ENCODE measurements at regions not wholly inside any gene's neighbourhood (a gene's known extent, or its start where the extent isn't known, plus 50 kb on each side); places are given as distances from the start of the nearest gene placed in this dataset.
"Not testable (repeated sequence)": the region's sequence is repeated elsewhere in the genome, so short reads cannot be mapped to it uniquely, and the experiment has no call there.

- DNase-seq (ENCODE audit: low read depth): no peak
These were observed 216.9 kb upstream of the SMLR1 start for GRCh38 chr6:130610303-130610702.

DNA sequence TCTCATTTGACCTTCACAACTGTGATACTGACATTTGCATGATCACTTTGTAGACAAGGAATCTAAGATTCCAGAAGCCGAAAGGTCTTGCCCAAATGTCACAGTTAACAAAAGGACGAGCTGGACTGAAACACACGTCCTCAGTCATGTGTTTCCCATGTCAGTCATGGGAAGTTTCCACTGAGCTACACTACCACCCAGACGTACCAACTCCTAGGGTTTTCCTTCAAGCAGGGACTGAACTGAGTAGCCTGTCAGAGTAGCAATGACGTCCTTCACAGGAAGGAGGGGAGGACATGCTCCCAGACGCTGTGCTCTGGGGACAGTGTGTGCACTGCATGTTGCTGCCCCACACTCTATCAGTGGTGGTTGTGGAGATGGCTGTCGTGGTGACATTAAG lies 215.8 kb upstream of the SMLR1 start:
- DNase-seq (ENCODE audit: low read depth): no peak

DNA sequence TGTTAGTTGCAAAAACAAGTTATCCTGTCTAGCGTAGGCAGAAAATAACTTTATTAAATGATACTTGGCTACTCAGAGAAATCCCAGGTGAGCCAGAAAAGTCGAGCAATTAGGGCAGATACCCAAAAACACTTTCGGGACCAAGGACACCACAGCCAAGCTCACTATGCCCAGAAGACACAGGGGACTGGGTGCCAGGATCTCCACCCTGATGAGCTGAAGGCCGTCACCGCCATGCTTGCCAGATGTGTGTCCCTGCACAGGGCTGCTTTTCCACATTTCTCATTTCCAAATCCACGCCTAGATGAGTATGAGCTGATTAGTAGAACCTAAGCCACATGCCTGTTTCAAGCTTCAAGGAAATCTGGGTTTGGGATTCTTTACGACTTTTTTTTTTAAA lies 214.0 kb upstream of the SMLR1 start:
- DNase-seq (ENCODE audit: low read depth): no peak

DNA sequence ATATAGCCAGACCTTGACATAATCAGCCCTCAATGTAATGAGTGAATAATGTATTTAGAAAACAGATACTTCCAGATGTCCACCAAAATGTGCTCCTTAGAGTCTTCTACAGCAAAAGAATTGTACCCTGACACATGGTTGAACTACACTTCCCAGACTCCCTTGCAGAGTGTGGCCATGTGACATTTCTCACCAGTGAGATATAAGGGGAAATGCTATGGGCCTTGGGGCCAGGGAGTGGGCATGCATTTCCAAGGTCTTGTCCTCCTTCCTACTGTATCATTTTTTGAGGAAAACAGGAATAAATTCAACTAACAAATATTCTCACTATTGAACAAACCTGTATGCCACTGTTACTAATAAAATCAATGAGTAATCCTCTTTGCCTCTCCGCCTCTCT lies 211.4 kb upstream of the SMLR1 start:
- no peak for DNase-seq (ENCODE audit: low read depth)

DNA sequence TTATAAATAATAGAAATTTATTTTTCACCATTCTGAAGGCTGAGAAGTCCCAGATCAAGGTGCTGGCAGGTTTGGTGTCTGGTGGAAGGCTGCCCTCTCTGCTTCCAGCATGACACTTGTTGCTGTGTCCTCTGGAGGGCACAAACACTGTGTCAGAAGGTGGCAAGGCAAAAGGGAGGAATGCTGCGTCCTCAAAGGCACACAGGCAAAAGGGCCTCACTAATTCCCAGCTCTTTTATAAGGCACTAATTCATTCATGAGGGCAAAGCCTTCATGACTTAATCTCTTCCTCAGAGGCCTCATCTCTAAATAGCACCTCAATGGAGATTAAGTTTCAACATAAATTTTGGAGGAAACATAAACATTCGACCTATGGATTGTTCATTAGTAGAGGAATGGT lies 209.5 kb upstream of the SMLR1 start:
- DNase-seq (ENCODE audit: low read depth): no peak

GRCh38 chr6:130618806-130619205 lies 208.4 kb upstream of the SMLR1 start:
- DNase-seq (ENCODE audit: low read depth): not testable (repeated sequence)

DNA sequence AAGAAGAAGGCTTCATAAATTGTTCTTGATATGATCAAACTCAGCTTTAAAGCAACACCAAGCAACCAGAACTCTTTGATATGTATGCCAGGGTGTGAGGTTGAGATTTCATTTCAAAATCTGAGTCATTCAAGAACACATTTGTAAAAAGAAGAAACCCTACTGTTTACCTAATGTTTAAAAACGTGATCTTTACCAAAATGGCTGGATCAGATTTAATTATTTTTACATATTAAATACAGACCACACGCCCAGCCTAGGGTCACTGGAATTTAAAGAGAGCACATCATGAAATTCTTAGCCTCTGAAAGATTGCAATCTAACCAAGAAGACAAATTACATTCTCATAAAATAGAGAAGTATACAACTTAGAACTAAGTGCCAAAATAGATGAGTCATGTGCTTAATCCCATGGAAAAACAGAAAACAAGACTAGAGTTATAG lies 206.8 kb upstream of the SMLR1 start:
- DNase-seq (ENCODE audit: low read depth): no peak

GRCh38 chr6:130622142-130622541 lies 205.1 kb upstream of the SMLR1 start:
- DNase-seq (ENCODE audit: low read depth): no peak

DNA sequence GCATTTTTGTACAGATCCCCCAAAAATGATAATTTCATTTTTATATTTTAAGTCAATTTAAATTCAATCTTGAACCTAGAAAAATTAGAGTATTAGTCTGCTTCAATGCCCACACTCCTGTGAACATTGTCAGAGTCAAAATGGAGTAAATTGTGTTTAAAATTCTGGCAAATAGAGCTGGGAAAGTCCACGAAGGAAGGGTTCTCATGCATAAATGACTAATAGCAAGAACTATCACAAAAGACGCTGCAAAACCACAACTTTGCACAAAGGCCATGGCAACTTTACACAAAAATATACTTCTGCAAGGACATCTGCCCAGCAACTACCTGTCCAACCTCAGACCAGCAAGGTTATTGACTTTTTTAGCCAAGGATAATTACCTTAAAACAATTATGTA lies 203.2 kb upstream of the SMLR1 start:
- no peak for DNase-seq (ENCODE audit: low read depth)

- DNase-seq (ENCODE audit: low read depth): no peak
These were observed 201.2 kb upstream of the SMLR1 start for GRCh38 chr6:130625825-130626527.

DNA sequence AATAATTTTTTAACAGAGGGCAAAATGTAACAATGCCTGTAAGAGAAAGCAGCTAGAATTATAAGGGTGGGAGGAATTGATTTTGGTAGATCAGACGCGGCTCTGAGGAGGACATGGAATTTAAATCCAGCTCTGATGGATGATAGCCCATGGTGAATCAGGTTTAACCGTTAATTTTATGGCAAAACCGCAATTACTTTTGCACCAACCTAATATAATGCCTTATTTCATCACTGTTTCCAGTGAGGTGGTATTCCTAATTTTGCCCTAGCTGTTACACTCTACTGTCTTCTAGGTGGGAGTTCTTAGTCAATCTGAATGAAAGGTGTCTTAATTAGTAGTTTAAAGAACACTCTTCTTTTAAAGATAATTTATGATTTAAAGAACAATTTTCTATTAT lies 198.3 kb upstream of the SMLR1 start:
- DNase-seq (ENCODE audit: low read depth): no peak

- DNase-seq (ENCODE audit: low read depth): no peak
These were observed 197.6 kb upstream of the SMLR1 start for GRCh38 chr6:130629640-130630039.

- no peak for DNase-seq (ENCODE audit: low read depth)
These were observed 194.9 kb upstream of the SMLR1 start for GRCh38 chr6:130632277-130632676.

- no peak for DNase-seq (ENCODE audit: low read depth)
These were observed 194.3 kb upstream of the SMLR1 start for GRCh38 chr6:130632897-130633296.

- DNase-seq (ENCODE audit: low read depth): no peak
These were observed 183.8 kb upstream of the SMLR1 start for GRCh38 chr6:130643361-130643760.

GRCh38 chr6:130644175-130644574 lies 183.0 kb upstream of the SMLR1 start:
- no peak for DNase-seq (ENCODE audit: low read depth)

GRCh38 chr6:130644769-130645168 lies 182.4 kb upstream of the SMLR1 start:
- not testable (repeated sequence) for DNase-seq (ENCODE audit: low read depth)

- no peak for DNase-seq (ENCODE audit: low read depth)
These were observed 180.0 kb upstream of the SMLR1 start for GRCh38 chr6:130647246-130647645.

DNA sequence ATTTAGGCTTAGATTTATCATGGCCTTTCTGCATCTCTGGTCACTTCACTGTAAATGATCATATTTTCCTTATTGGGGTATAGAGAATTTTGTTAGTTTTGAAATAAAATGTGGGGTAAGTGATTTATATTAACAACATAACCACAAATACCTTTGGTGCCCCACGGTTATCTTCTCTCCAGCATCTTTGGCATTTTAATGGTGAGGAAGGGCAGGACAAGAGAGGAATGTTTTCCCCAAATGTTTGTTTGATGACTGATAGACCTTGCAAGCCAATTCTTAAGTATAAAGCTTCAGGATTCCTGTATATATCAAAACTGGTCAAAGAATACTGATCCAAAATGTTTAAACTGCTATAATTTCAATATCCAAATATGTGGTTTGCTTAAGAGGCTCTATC lies 171.6 kb upstream of the SMLR1 start:
- DNase-seq (ENCODE audit: low read depth): no peak

- DNase-seq (ENCODE audit: low read depth): no peak
These were observed 166.1 kb upstream of the SMLR1 start for GRCh38 chr6:130661077-130661476.

GRCh38 chr6:130666786-130667185 lies 160.4 kb upstream of the SMLR1 start:
- DNase-seq (ENCODE audit: low read depth): no peak

GRCh38 chr6:130670142-130670541 lies 157.1 kb upstream of the SMLR1 start:
- DNase-seq (ENCODE audit: low read depth): no peak

- no peak for DNase-seq (ENCODE audit: low read depth)
These were observed 156.1 kb upstream of the SMLR1 start for GRCh38 chr6:130671119-130671518.

DNA sequence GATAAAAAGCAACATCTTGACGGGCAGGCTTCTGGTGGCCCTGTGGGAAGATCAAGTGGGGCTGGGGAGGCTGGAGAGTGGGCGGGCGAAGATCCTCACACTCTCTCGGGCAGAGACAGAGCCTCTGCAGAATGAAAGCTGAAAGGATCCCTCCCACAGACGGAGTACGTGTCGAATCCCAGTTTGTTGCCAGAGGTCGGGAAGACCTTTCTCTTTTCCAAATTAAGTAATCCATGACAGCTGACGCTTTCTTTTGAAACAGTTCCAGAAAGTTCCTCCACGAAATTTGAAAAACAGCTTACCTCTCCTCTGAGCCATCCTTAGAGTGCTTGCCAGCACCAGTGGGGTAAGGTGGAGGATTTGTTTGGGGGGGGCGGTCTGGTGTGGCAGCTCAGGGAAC lies 155.6 kb upstream of the SMLR1 start:
- DNase-seq (ENCODE audit: low read depth): no peak

DNA sequence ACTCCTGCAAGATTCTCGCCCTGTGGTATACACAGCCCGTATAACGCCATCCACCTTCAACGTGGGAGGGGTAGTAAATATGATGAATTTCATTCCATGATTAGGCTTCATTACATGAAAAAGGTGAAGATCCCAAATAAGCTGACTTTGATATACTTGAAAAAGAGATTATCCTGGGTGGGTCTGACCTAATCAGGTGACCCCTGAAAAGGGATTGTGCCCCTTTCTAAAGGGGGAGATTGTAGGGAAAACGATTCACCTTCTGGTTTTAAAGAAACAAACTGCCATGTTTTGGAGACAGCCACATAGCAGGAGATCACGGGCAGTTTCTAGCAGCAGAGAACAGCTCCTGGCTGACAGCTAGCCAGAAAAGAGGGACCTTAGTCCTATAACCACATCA lies 155.1 kb upstream of the SMLR1 start:
- DNase-seq (ENCODE audit: low read depth): no peak
